H9 (cell line): ENCODE measurements at regions not wholly inside any gene's neighbourhood (a gene's known extent, or its start where the extent isn't known, plus 50 kb on each side); places are given as distances from the start of the nearest gene placed in this dataset.

Experiments used
- DNase-seq: peaks from one replicate; pipeline ENCODE4 v3.0.0-alpha.2; 2017
- H2AFZ ChIP-seq: one replicate; pipeline ENCODE4 v1.6.1; 2013; ENCODE audit warnings: mild to moderate bottlenecking, low read length, control low read depth, moderate library complexity
- H2AK5ac ChIP-seq: 2 replicates; pipeline ENCODE4 v1.6.1; 2013; ENCODE audit warnings: low read length, control low read depth, mixed read lengths; ENCODE audit not compliant: insufficient read length
- H2BK120ac ChIP-seq: one replicate; pipeline ENCODE4 v1.6.1; 2013; ENCODE audit warnings: low read depth, mild to moderate bottlenecking, low read length, control low read depth, inconsistent platforms; ENCODE audit not compliant: poor library complexity, severe bottlenecking
- H2BK12ac ChIP-seq: 2 replicates; pipeline ENCODE4 v1.6.1; 2013; ENCODE audit warnings: low read length, control low read depth, mixed read lengths, low read depth; ENCODE audit not compliant: insufficient read length
- H2BK15ac ChIP-seq: 2 replicates; pipeline ENCODE4 v1.6.1; 2013; ENCODE audit warnings: low read depth, low read length, control low read depth
- H2BK20ac ChIP-seq: one replicate; pipeline ENCODE4 v1.6.1; 2013; ENCODE audit warnings: low read depth, mild to moderate bottlenecking, low read length, control low read depth, inconsistent platforms; ENCODE audit not compliant: poor library complexity, severe bottlenecking
- H2BK5ac ChIP-seq: 2 replicates; pipeline ENCODE4 v1.6.1; 2013; ENCODE audit warnings: low read length, control low read depth, mixed read lengths; ENCODE audit not compliant: insufficient read length
- H3K14ac ChIP-seq: 2 replicates; pipeline ENCODE4 v1.6.1; 2013; ENCODE audit warnings: low read length, control low read depth; ENCODE audit not compliant: insufficient read depth
- H3K18ac ChIP-seq: 2 replicates; pipeline ENCODE4 v1.6.1; 2013; ENCODE audit warnings: low read depth, mild to moderate bottlenecking, mixed read lengths, low read length, control low read depth; ENCODE audit not compliant: insufficient read length
- H3K23ac ChIP-seq: 2 replicates; pipeline ENCODE4 v1.6.1; 2013; ENCODE audit warnings: low read length, control low read depth, mixed read lengths, low read depth; ENCODE audit not compliant: insufficient read length
- H3K23me2 ChIP-seq: 2 replicates; pipeline ENCODE4 v1.6.1; 2013; ENCODE audit warnings: low read depth, mild to moderate bottlenecking, mixed read lengths, low read length, control low read depth; ENCODE audit not compliant: insufficient read length, poor library complexity, severe bottlenecking
- H3K27ac ChIP-seq: 2 replicates; pipeline ENCODE4 v1.5.1; 2013; ENCODE audit warnings: low read length, control low read depth, mixed read lengths, low read depth; ENCODE audit not compliant: insufficient read length
- H3K27me3 ChIP-seq: 2 replicates; pipeline ENCODE4 v1.6.1; 2013; ENCODE audit warnings: low read length, control low read depth, inconsistent platforms; ENCODE audit not compliant: insufficient read depth
- H3K4ac ChIP-seq: 2 replicates; pipeline ENCODE4 v1.6.1; 2013; ENCODE audit warnings: low read depth, mild to moderate bottlenecking, control low read depth, inconsistent platforms, low read length, moderate library complexity
- H3K4me1 ChIP-seq: 2 replicates; pipeline ENCODE4 v1.6.1; 2013; ENCODE audit warnings: low read length, control low read depth, inconsistent platforms; ENCODE audit not compliant: insufficient read depth
- H3K4me2 ChIP-seq: 2 replicates; pipeline ENCODE4 v1.6.1; 2013; ENCODE audit warnings: low read length, control low read depth, mixed read lengths; ENCODE audit not compliant: insufficient read length, insufficient read depth
- H3K56ac ChIP-seq: 2 replicates; pipeline ENCODE4 v1.6.1; 2013; ENCODE audit warnings: low read depth, mild to moderate bottlenecking, mixed read lengths, low read length, control low read depth; ENCODE audit not compliant: insufficient read length
- H3K79me1 ChIP-seq: 2 replicates; pipeline ENCODE4 v1.6.1; 2013; ENCODE audit warnings: low read depth, mild to moderate bottlenecking, moderate library complexity, low read length, control low read depth, inconsistent platforms; ENCODE audit not compliant: insufficient read depth, poor library complexity, severe bottlenecking
- H3K79me2 ChIP-seq: 2 replicates; pipeline ENCODE4 v1.6.1; 2013; ENCODE audit warnings: low read length, control low read depth, inconsistent platforms; ENCODE audit not compliant: insufficient read depth
- H3K9ac ChIP-seq: 2 replicates; pipeline ENCODE4 v1.6.1; 2013; ENCODE audit warnings: low read length, control low read depth, mixed read lengths; ENCODE audit not compliant: insufficient read length; ENCODE audit errors: extremely low read depth
- H3K9me3 ChIP-seq: one replicate; pipeline ENCODE4 v1.6.1; 2013; ENCODE audit warnings: low read depth, low read length, inconsistent platforms; ENCODE audit not compliant: control insufficient read depth
- H3T11ph ChIP-seq: one replicate; pipeline ENCODE4 v1.6.1; 2013; ENCODE audit warnings: mild to moderate bottlenecking, low read length, control low read depth, inconsistent platforms
- H4K20me1 ChIP-seq: one replicate; pipeline ENCODE4 v1.6.1; 2013; ENCODE audit not compliant: control insufficient read depth, insufficient read length, insufficient read depth
- H4K5ac ChIP-seq: 2 replicates; pipeline ENCODE4 v1.6.1; 2013; ENCODE audit warnings: low read depth, mild to moderate bottlenecking, mixed read lengths, low read length, control low read depth; ENCODE audit not compliant: insufficient read length
- H4K8ac ChIP-seq: replicated peaks from 2 replicates; pipeline ENCODE4 v1.6.1; 2013; ENCODE audit warnings: low read length, control low read depth, mixed read lengths, low read depth; ENCODE audit not compliant: insufficient read length
- H4K91ac ChIP-seq: 2 replicates; pipeline ENCODE4 v1.6.1; 2013; ENCODE audit warnings: low read depth, mild to moderate bottlenecking, moderate library complexity, mixed read lengths, low read length, control low read depth; ENCODE audit not compliant: insufficient read length
- H3K27ac Mint-ChIP-seq, 3 experiments: 2 replicates in 2 of 3; 3 replicates in 1 of 3; pipeline ENCODE4 v1.8.0; 2020 to 2021; ENCODE audit warnings: mixed read lengths in 3 of 3, mild to moderate bottlenecking in 1 of 3, moderate library complexity in 1 of 3
- H3K27me3 Mint-ChIP-seq: 2 replicates; pipeline ENCODE4 v1.8.0; 2021; ENCODE audit warnings: low read depth, mild to moderate bottlenecking, moderate library complexity, mixed read lengths
- H3K36me3 Mint-ChIP-seq, 3 experiments: 2 replicates in 2 of 3; 3 replicates in 1 of 3; pipeline ENCODE4 v1.8.0; 2020 to 2021; ENCODE audit warnings: low read depth in 3 of 3, mixed read lengths in 3 of 3; ENCODE audit not compliant: insufficient read depth in 1 of 3
- H3K4me1 Mint-ChIP-seq, 2 experiments: 2 replicates each; pipeline ENCODE4 v1.8.0; 2020; ENCODE audit warnings: mixed read lengths in 2 of 2
- H3K4me3 Mint-ChIP-seq, 2 experiments: 2 replicates in 1 of 2; 3 replicates in 1 of 2; pipeline ENCODE4 v1.8.0; 2020 to 2021; ENCODE audit warnings: mild to moderate bottlenecking in 2 of 2, mixed read lengths in 2 of 2, moderate library complexity in 1 of 2
- H3K9me3 Mint-ChIP-seq, 2 experiments: 2 replicates in 1 of 2; 3 replicates in 1 of 2; pipeline ENCODE4 v1.8.0; 2020; ENCODE audit warnings: mild to moderate bottlenecking in 2 of 2, mixed read lengths in 2 of 2, moderate library complexity in 1 of 2
- WGBS: extraction: QIAGEN DNeasy Blood & Tissue Kit; methylation state at CpG from one replicate; pipeline ENCODE4 v1.1.7; 2013; ENCODE audit warnings: missing lambda C conversion rate, low lambda C conversion rate, mixed read lengths; ENCODE audit not compliant: insufficient read length; ENCODE audit errors: extremely low coverage; 5-methylcytosine and 5-hydroxymethylcytosine counted together
- TF ChIP-seq, protein P1 (sequence below): fragments of 200-600 bp; sonication (generic); conservative IDR thresholded peaks from 3 replicates; pipeline ENCODE4 v1.8.0; 2021; ENCODE audit warnings: antibody characterized with exemption, mild to moderate bottlenecking

- no peaks in the 10 kb centered on the region for H3K9me3 ChIP-seq
- no peak overlapping the region for H2BK120ac ChIP-seq
- no peak overlapping the region for H3K4me3 Mint-ChIP-seq
- H3K23ac ChIP-seq, result no peak overlapping the region
- no peak overlapping the region for H2BK15ac ChIP-seq
- no peak overlapping the region for H4K5ac ChIP-seq
- no CpG with 5 or more reads among the region's 6 CpGs for WGBS
- no peak overlapping the region for H3K27ac ChIP-seq
- H3K56ac ChIP-seq, result no peak overlapping the region
- no peak overlapping the region for H2AFZ ChIP-seq
- no peaks in the 10 kb centered on the region for H3K4me1 ChIP-seq
- no peak overlapping the region for H3K4ac ChIP-seq
- H2BK12ac ChIP-seq, result no peak overlapping the region
- TF ChIP-seq, protein P1, sequence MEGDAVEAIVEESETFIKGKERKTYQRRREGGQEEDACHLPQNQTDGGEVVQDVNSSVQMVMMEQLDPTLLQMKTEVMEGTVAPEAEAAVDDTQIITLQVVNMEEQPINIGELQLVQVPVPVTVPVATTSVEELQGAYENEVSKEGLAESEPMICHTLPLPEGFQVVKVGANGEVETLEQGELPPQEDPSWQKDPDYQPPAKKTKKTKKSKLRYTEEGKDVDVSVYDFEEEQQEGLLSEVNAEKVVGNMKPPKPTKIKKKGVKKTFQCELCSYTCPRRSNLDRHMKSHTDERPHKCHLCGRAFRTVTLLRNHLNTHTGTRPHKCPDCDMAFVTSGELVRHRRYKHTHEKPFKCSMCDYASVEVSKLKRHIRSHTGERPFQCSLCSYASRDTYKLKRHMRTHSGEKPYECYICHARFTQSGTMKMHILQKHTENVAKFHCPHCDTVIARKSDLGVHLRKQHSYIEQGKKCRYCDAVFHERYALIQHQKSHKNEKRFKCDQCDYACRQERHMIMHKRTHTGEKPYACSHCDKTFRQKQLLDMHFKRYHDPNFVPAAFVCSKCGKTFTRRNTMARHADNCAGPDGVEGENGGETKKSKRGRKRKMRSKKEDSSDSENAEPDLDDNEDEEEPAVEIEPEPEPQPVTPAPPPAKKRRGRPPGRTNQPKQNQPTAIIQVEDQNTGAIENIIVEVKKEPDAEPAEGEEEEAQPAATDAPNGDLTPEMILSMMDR, result no peak
- H3K27ac Mint-ChIP-seq, result no peak overlapping the region
- no peaks in the 10 kb centered on the region for H3K23me2 ChIP-seq
- no peak overlapping the region for H4K8ac ChIP-seq
- no peaks in the 10 kb centered on the region for H3K79me1 ChIP-seq
- H3K27me3 Mint-ChIP-seq, result 0 out of 2 replicates have a peak, but pooled peaks cover 3% of the 10 kb centered on the region
- no peaks in the 10 kb centered on the region for H4K20me1 ChIP-seq
- no peaks in the 10 kb centered on the region for H3K27me3 ChIP-seq
- no peak overlapping the region for H2BK20ac ChIP-seq
- no peak overlapping the region for H3K18ac ChIP-seq
- peaks cover 14 to 23% (median 15%) of the 10 kb centered on the region in 3 experiments for H3K36me3 Mint-ChIP-seq
- no peak overlapping the region for H4K91ac ChIP-seq
- no peak overlapping the region for H3K9ac ChIP-seq
- H2BK5ac ChIP-seq, result no peak overlapping the region
- H3K4me2 ChIP-seq, result no peak overlapping the region
- DNase-seq, result no peak
- H3K9me3 Mint-ChIP-seq, result peaks cover 18 to 23% of the 10 kb centered on the region in 2 experiments; a peak in 4 of 5 replicates
- no peak overlapping the region for H2AK5ac ChIP-seq
- no peak overlapping the region for H3K14ac ChIP-seq
- H3T11ph ChIP-seq, result no peak overlapping the region
- no peaks in the 10 kb centered on the region for H3K79me2 ChIP-seq
- H3K4me1 Mint-ChIP-seq, result peaks cover 0 to 5% of the 10 kb centered on the region in 2 experiments; a peak in 1 of 4 replicates
Observed at GRCh38 chr11:105372206-105372605, 232.6 kb upstream of the CARD18 start.
